NCI-H1417 treated with DMSO at 0.1 percent for 48 hours (cell line): ENCODE measurements at regions not wholly inside any gene's neighbourhood (a gene's known extent, or its start where the extent isn't known, plus 50 kb on each side); places are given as distances from the start of the nearest gene placed in this dataset.

Experiments
- DNase-seq: peaks from one replicate; lab custom pipeline; 2025; lab: John Stamatoyannopoulos, UW

GRCh38 chr5:15447209-15447608 lies 52.8 kb upstream of the FBXL7 start:
- DNase-seq: no peak

GRCh38 chr5:15446552-15446951 lies 53.4 kb upstream of the FBXL7 start:
- DNase-seq: no peak

GRCh38 chr5:15442193-15442570 lies 57.8 kb upstream of the FBXL7 start:
- no peak for DNase-seq

GRCh38 chr5:15441433-15442192 lies 58.4 kb upstream of the FBXL7 start:
- no peak for DNase-seq

GRCh38 chr5:15440434-15440833 lies 59.5 kb upstream of the FBXL7 start:
- no peak for DNase-seq

- DNase-seq: no peak
Measured at GRCh38 chr5:15439801-15440200, 60.2 kb upstream of the FBXL7 start.

GRCh38 chr5:15433709-15434108 lies 66.3 kb upstream of the FBXL7 start:
- DNase-seq: no peak

GRCh38 chr5:15431923-15432322 lies 68.1 kb upstream of the FBXL7 start:
- no peak for DNase-seq

- no peak for DNase-seq
Measured at GRCh38 chr5:15425766-15426165, 74.2 kb upstream of the FBXL7 start.

- DNase-seq: no peak
Measured at GRCh38 chr5:15424769-15425168, 75.2 kb upstream of the FBXL7 start.

GRCh38 chr5:15421921-15422412 lies 78.0 kb upstream of the FBXL7 start:
- DNase-seq: no peak

GRCh38 chr5:15421381-15421780 lies 78.6 kb upstream of the FBXL7 start:
- no peak for DNase-seq

GRCh38 chr5:15420201-15420600 lies 79.8 kb upstream of the FBXL7 start:
- DNase-seq: no peak

- no peak for DNase-seq
Measured at GRCh38 chr5:15417156-15417555, 82.8 kb upstream of the FBXL7 start.

GRCh38 chr5:15406478-15406877 lies 93.5 kb upstream of the FBXL7 start:
- DNase-seq: no peak

GRCh38 chr5:15393146-15393545 lies 106.8 kb upstream of the FBXL7 start:
- no peak for DNase-seq

- DNase-seq: no peak
Measured at GRCh38 chr5:15391704-15392397, 108.1 kb upstream of the FBXL7 start.

- no peak for DNase-seq
Measured at GRCh38 chr5:15388866-15389265, 111.1 kb upstream of the FBXL7 start.

- no peak for DNase-seq
Measured at GRCh38 chr5:15387931-15388524, 112.0 kb upstream of the FBXL7 start.

GRCh38 chr5:15386122-15386521 lies 113.9 kb upstream of the FBXL7 start:
- no peak for DNase-seq

GRCh38 chr5:15385553-15385952 lies 114.4 kb upstream of the FBXL7 start:
- no peak for DNase-seq

GRCh38 chr5:15385037-15385436 lies 114.9 kb upstream of the FBXL7 start:
- no peak for DNase-seq

- DNase-seq: no peak
Measured at GRCh38 chr5:15384581-15384980, 115.4 kb upstream of the FBXL7 start.
